ENCODE measurements at regions not wholly inside any gene's neighbourhood (a gene's known extent, or its start where the extent isn't known, plus 50 kb on each side); places are given as distances from the start of the nearest gene placed in this dataset.

DNA sequence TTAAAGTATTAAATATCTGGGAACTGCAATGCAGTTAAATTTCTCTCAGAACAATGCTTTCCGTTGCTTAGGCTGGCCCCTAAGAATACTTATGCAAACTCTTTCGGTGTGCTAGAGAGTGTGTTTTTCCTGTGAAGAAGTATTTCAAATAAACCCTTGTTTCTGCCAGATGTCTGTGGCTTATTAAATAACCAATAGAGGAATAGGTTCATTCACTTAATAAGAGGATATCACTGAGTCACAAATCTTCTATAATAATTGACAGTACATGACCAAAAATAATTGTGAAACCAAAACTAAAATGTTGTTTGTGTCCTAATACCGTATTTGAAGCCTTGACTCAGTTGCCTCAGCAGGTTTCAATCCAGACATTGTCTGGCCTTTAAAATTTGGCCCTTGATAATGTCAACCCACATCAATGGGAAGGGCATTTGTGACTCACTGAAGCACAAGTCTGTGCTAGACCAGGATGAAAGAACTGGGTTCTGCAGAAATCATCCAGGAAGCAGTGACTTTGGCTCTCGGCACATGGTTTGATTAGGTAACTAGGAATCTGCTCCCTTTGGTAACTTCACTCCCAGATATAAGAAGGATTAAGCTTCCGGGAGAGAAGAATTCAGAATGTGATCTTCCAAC, 104.2 kb upstream of the BARHL2 start:
- TF ChIP-seq, protein P1, sequence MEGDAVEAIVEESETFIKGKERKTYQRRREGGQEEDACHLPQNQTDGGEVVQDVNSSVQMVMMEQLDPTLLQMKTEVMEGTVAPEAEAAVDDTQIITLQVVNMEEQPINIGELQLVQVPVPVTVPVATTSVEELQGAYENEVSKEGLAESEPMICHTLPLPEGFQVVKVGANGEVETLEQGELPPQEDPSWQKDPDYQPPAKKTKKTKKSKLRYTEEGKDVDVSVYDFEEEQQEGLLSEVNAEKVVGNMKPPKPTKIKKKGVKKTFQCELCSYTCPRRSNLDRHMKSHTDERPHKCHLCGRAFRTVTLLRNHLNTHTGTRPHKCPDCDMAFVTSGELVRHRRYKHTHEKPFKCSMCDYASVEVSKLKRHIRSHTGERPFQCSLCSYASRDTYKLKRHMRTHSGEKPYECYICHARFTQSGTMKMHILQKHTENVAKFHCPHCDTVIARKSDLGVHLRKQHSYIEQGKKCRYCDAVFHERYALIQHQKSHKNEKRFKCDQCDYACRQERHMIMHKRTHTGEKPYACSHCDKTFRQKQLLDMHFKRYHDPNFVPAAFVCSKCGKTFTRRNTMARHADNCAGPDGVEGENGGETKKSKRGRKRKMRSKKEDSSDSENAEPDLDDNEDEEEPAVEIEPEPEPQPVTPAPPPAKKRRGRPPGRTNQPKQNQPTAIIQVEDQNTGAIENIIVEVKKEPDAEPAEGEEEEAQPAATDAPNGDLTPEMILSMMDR (IDR thresholded peaks at IDR 0.05): no peak
- no peak for TF ChIP-seq POLR2AphosphoS5 (IDR thresholded peaks at IDR 0.05; ENCODE audit: low read depth, low read length)
